Tibial nerve (tissue), 4 donors: ENCODE measurements at regions not wholly inside any gene's neighbourhood (a gene's known extent, or its start where the extent isn't known, plus 50 kb on each side); places are given as distances from the start of the nearest gene placed in this dataset.

Experiments
- DNase-seq, 2 donors: peaks; one replicate each; pipeline ENCODE4 v3.0.0-alpha.2; 2019; ENCODE audit warnings: low spot score in 2 of 2
- H3K27ac ChIP-seq, 4 donors: fragments of 200-600 bp; sonication (generic) in 3 of 4; one replicate each; pipeline ENCODE4 v1.5.1; 2017 to 2019; ENCODE audit warnings: mild to moderate bottlenecking in 1 of 4
- H3K27me3 ChIP-seq, 2 donors: fragments of 200-600 bp; sonication (generic) in 1 of 2; one replicate each; pipeline versions ENCODE4 v1.5.1 to v1.6.0; 2017 to 2019
- H3K36me3 ChIP-seq, 3 donors: fragments of 200-600 bp; sonication (generic); one replicate each; pipeline ENCODE4 v1.5.1; 2018 to 2019
- H3K4me1 ChIP-seq, 4 donors: fragments of 200-600 bp; sonication (generic) in 3 of 4; one replicate each; pipeline ENCODE4 v1.5.1; 2017 to 2019
- H3K4me3 ChIP-seq, 4 donors: fragments of 200-600 bp; sonication (generic) in 3 of 4; one replicate each; pipeline ENCODE4 v1.5.1; 2017 to 2019; ENCODE audit warnings: mild to moderate bottlenecking in 1 of 4, moderate library complexity in 1 of 4
- H3K9me3 ChIP-seq, 4 donors: fragments of 200-600 bp; sonication (generic) in 3 of 4; one replicate each; pipeline ENCODE4 v1.5.1; 2017 to 2019
- CTCF ChIP-seq, 5 experiments: fragments of 200-600 bp in 3 of 5; fragments of 450-650 bp in 2 of 5; sonication (generic) in 3 of 5; IDR thresholded peaks; one replicate each; pipeline ENCODE4 v1.5.1; 2016 to 2019; ENCODE audit warnings: antibody characterized with exemption in 5 of 5, mild to moderate bottlenecking in 3 of 5, moderate library complexity in 2 of 5
- EP300 ChIP-seq, 2 donors: sonication (generic); formaldehyde crosslinking; IDR thresholded peaks; one replicate each; pipeline ENCODE4 v1.6.1; 2017; ENCODE audit warnings: antibody characterized with exemption in 2 of 2, mild to moderate bottlenecking in 1 of 2
- POLR2A ChIP-seq, 2 donors: fragments of 450-650 bp; IDR thresholded peaks; one replicate each; pipeline ENCODE4 v1.6.1; 2017; ENCODE audit warnings: antibody characterized with exemption in 2 of 2, mild to moderate bottlenecking in 2 of 2, moderate library complexity in 2 of 2
- WGBS, 2 donors: methylation state at CpG; one replicate each; pipeline ENCODE4 v1.1.5; 2018; 5-methylcytosine and 5-hydroxymethylcytosine counted together

GRCh38 chr7:68679459-68680234 lies 918.6 kb upstream of the AUTS2 start:
- Histone ChIP-seq H3K4me3 (no peak overlapping the region), H3K9me3 (peaks cover 0 to under 1% (median under 1%) of the 10 kb centered on the region in 4 donors), H3K27ac (no peak overlapping the region), H3K36me3 (no peaks in the 10 kb centered on the region), H3K4me1 (peaks cover 0 to 9% (median 0%) of the 10 kb centered on the region in 4 donors), H3K27me3 (no peaks in the 10 kb centered on the region)
- 78 to 81% methylated on average over 7 of the region's 7 CpGs for WGBS, 2 donors
- no peak for DNase-seq
- TF ChIP-seq CTCF (IDR thresholded peaks at IDR 0.05) (no peak), POLR2A (IDR thresholded peaks at IDR 0.05) (no peak), EP300 (IDR thresholded peaks at IDR 0.05) (no peak)

- Histone ChIP-seq H3K36me3 (no peaks in the 10 kb centered on the region), H3K27me3 (no peaks in the 10 kb centered on the region), H3K4me1 (peaks cover 0 to 9% (median 0%) of the 10 kb centered on the region in 4 donors), H3K9me3 (no peaks in the 10 kb centered on the region), H3K27ac (no peak overlapping the region), H3K4me3 (no peak overlapping the region)
- 76 to 86% methylated on average over 1 of the region's 1 CpG for WGBS, 2 donors
- TF ChIP-seq CTCF (IDR thresholded peaks at IDR 0.05) (no peak), EP300 (IDR thresholded peaks at IDR 0.05) (no peak), POLR2A (IDR thresholded peaks at IDR 0.05) (no peak)
- DNase-seq = no peak
Measured at GRCh38 chr7:68680235-68680872, 917.9 kb upstream of the AUTS2 start.

GRCh38 chr7:68682910-68683309 lies 915.4 kb upstream of the AUTS2 start:
- Histone ChIP-seq H3K4me3 (no peak overlapping the region), H3K9me3 (no peaks in the 10 kb centered on the region), H3K27me3 (no peaks in the 10 kb centered on the region), H3K36me3 (no peaks in the 10 kb centered on the region), H3K4me1 (peaks cover 0 to 4% (median 0%) of the 10 kb centered on the region in 4 donors), H3K27ac (no peak overlapping the region)
- TF ChIP-seq POLR2A (IDR thresholded peaks at IDR 0.05) (no peak), EP300 (IDR thresholded peaks at IDR 0.05) (no peak), CTCF (IDR thresholded peaks at IDR 0.05) (no peak)
- WGBS, 2 donors = 60 to 68% methylated on average over 5 of the region's 5 CpGs
- DNase-seq = no peak

- Histone ChIP-seq H3K9me3 (no peaks in the 10 kb centered on the region), H3K36me3 (no peaks in the 10 kb centered on the region), H3K4me3 (no peak overlapping the region), H3K27me3 (no peaks in the 10 kb centered on the region), H3K27ac (no peak overlapping the region), H3K4me1 (peaks cover 0 to 4% (median 0%) of the 10 kb centered on the region in 4 donors)
- 38 to 49% methylated on average over 8 of the region's 8 CpGs for WGBS, 2 donors
- DNase-seq = no peak
- no peak for TF ChIP-seq EP300 (IDR thresholded peaks at IDR 0.05)
- no peak for TF ChIP-seq POLR2A (IDR thresholded peaks at IDR 0.05)
- no peak for TF ChIP-seq CTCF (IDR thresholded peaks at IDR 0.05)
Measured at GRCh38 chr7:68684246-68684839, 913.9 kb upstream of the AUTS2 start.

- no peak overlapping the region for H3K27ac ChIP-seq
- 55 to 69% methylated on average over 7 of the region's 7 CpGs for WGBS, 2 donors
Measured at GRCh38 chr7:68684996-68685395, 913.3 kb upstream of the AUTS2 start.

More at GRCh38 chr7:68684996-68685395, 913.3 kb upstream of the AUTS2 start:
- DNase-seq = no peak
- no peaks in the 10 kb centered on the region for H3K36me3 ChIP-seq
- H3K9me3 ChIP-seq = no peaks in the 10 kb centered on the region
- H3K27me3 ChIP-seq = no peaks in the 10 kb centered on the region
- no peak for TF ChIP-seq POLR2A (IDR thresholded peaks at IDR 0.05)
- no peak for TF ChIP-seq CTCF (IDR thresholded peaks at IDR 0.05)
- TF ChIP-seq EP300 (IDR thresholded peaks at IDR 0.05) = no peak
- no peak overlapping the region for H3K4me3 ChIP-seq
- H3K4me1 ChIP-seq = peaks cover 0 to 4% (median 0%) of the 10 kb centered on the region in 4 donors
